GM12878 (cell line): ENCODE measurements at regions not wholly inside any gene's neighbourhood (a gene's known extent, or its start where the extent isn't known, plus 50 kb on each side); places are given as distances from the start of the nearest gene placed in this dataset.

Experiments
- ATAC-seq: fragments of 200-7000 bp; cut with Tn5 transposase; 3 replicates; pipeline ENCODE4 v1.9.1; 2020; ENCODE audit warnings: mild to moderate bottlenecking, moderate library complexity
- BruUV-seq: library from RNA; stranded (reverse); fragments of 400-500 nt; replicated peaks from 2 replicates; lab custom pipeline; 2021; lab: Mats Ljungman, UMichigan
- CTCF ChIA-PET: fragments of 300-600 bp; sonication (Branson Sonifier 250); formaldehyde crosslinking; extraction: SDS; loops from one replicate; lab custom pipeline; 2021; ENCODE audit warnings: inconsistent platforms; lab: Yijun Ruan, JAX
- POLR2A ChIA-PET: fragments of 350-600 bp; formaldehyde crosslinking; extraction: SDS; loops from one replicate; lab custom pipeline; 2021; ENCODE audit warnings: inconsistent platforms; lab: Charles Lee
- RAD21 ChIA-PET: fragments of 300-600 bp; sonication (Branson Sonifier 250); formaldehyde crosslinking; loops from one replicate; lab custom pipeline; 2023; ENCODE audit warnings: antibody characterized with exemption; ENCODE audit not compliant: unreplicated experiment; lab: Charles Lee
- SMC1A ChIA-PET: fragments of 300-600 bp; sonication (Branson Sonifier 250); formaldehyde crosslinking; loops from one replicate; lab custom pipeline; 2023; ENCODE audit not compliant: unreplicated experiment, uncharacterized antibody; lab: Charles Lee
- DNase-seq: peaks from one replicate; pipeline ENCODE4 v3.0.0-alpha.2; 2011; ENCODE audit warnings: low read depth, low spot score
- FAIRE-seq: peaks from 3 replicates; lab custom pipeline; 2011; peaks lifted over from hg19 to GRCh38; lab: Jason Lieb, UNC
- H2AFZ ChIP-seq: 2 replicates; pipeline ENCODE4 v1.6.0; 2011; ENCODE audit warnings: low read depth, low read length, control low read depth; ENCODE audit not compliant: control insufficient read depth
- H3K27ac ChIP-seq: 2 replicates; pipeline ENCODE4 v1.5.1; 2011; ENCODE audit warnings: control low read depth; ENCODE audit not compliant: control insufficient read depth, insufficient read depth
- H3K27me3 ChIP-seq, 2 experiments: replicated peaks in 1 of 2; 2 replicates each; pipeline versions ENCODE4 v1.6.0 to v1.6.1; 2011; ENCODE audit warnings: low read length in 1 of 2; ENCODE audit not compliant: control insufficient read depth in 2 of 2, insufficient read depth in 2 of 2
- H3K36me3 ChIP-seq, 2 experiments: 2 replicates each; pipeline ENCODE4 v1.5.1; 2011; ENCODE audit warnings: low read length in 1 of 2; ENCODE audit not compliant: control insufficient read depth in 2 of 2, insufficient read depth in 2 of 2
- H3K4me1 ChIP-seq: 2 replicates; pipeline ENCODE4 v1.6.1; 2011; ENCODE audit warnings: mild to moderate bottlenecking, low read length, moderate library complexity, mixed read lengths; ENCODE audit not compliant: control insufficient read depth, insufficient read depth
- H3K4me2 ChIP-seq: 2 replicates; pipeline ENCODE4 v1.6.0; 2011; ENCODE audit warnings: control low read depth; ENCODE audit not compliant: control insufficient read depth, insufficient read depth
- H3K4me3 ChIP-seq: fragments of 200-600 bp; sonication (generic); 2 replicates; pipeline ENCODE4 v1.5.1; 2016
- H3K79me2 ChIP-seq: 2 replicates; pipeline ENCODE4 v1.6.0; 2011; ENCODE audit warnings: low read length; ENCODE audit not compliant: control insufficient read depth, insufficient read depth
- H3K9ac ChIP-seq: 2 replicates; pipeline ENCODE4 v1.8.0; 2011; ENCODE audit warnings: low read length, control low read depth, mixed read lengths; ENCODE audit not compliant: control insufficient read depth, insufficient read depth
- H3K9me3 ChIP-seq: replicated peaks from 3 replicates; pipeline ENCODE4 v1.5.1; 2011; ENCODE audit warnings: mild to moderate bottlenecking, low read length; ENCODE audit not compliant: control insufficient read depth, insufficient read depth
- H4K20me1 ChIP-seq: 2 replicates; pipeline ENCODE4 v1.6.0; 2011; ENCODE audit not compliant: control insufficient read depth, insufficient read depth
- CBFB ChIP-seq: IDR thresholded peaks from 2 replicates; pipeline ENCODE4 v1.6.1; 2016; ENCODE audit warnings: antibody characterized with exemption, low read depth
- GATAD2B ChIP-seq: fragments of 450-650 bp; conservative IDR thresholded peaks from 2 replicates; pipeline ENCODE4 v1.6.1; 2017; ENCODE audit warnings: low read depth, mild to moderate bottlenecking, moderate library complexity
- JUND ChIP-seq: IDR thresholded peaks from 2 replicates; pipeline ENCODE4 v1.6.1; 2012; ENCODE audit warnings: low read depth, mild to moderate bottlenecking, low read length, improper control_type of control experiment, moderate library complexity
- MEF2A ChIP-seq: IDR thresholded peaks from 2 replicates; pipeline ENCODE4 v1.6.1; 2011; ENCODE audit warnings: low read depth, mild to moderate bottlenecking, low read length, moderate library complexity; ENCODE audit not compliant: insufficient read depth
- MTA2 ChIP-seq: fragments of 450-650 bp; IDR thresholded peaks from 2 replicates; pipeline ENCODE4 v1.6.1; 2016; ENCODE audit warnings: low read depth, mild to moderate bottlenecking, moderate library complexity
- MYB ChIP-seq: fragments of 150-350 bp; IDR thresholded peaks from 2 replicates; pipeline ENCODE4 v1.6.1; 2014; ENCODE audit warnings: mild to moderate bottlenecking, low read depth, low read length, borderline replicate concordance
- NBN ChIP-seq: fragments of 450-650 bp; IDR thresholded peaks from 2 replicates; pipeline ENCODE4 v1.6.1; 2016
- NFXL1 ChIP-seq: fragments of 450-650 bp; IDR thresholded peaks from 2 replicates; pipeline ENCODE4 v1.6.1; 2017; ENCODE audit warnings: antibody characterized with exemption, mild to moderate bottlenecking, borderline replicate concordance
- NFYB ChIP-seq: IDR thresholded peaks from 2 replicates; pipeline ENCODE4 v1.6.1; 2011; ENCODE audit warnings: low read depth, mild to moderate bottlenecking, low read length, improper control_type of control experiment, moderate library complexity; ENCODE audit not compliant: insufficient read depth
- NR2F1 ChIP-seq: fragments of 450-650 bp; conservative IDR thresholded peaks from 2 replicates; pipeline ENCODE4 v1.6.1; 2017; ENCODE audit warnings: mild to moderate bottlenecking
- POLR2AphosphoS5 ChIP-seq: IDR thresholded peaks from 2 replicates; pipeline ENCODE4 v1.6.1; 2011; ENCODE audit warnings: mild to moderate bottlenecking, low read length, inconsistent platforms
- RFX5 ChIP-seq: IDR thresholded peaks from 2 replicates; pipeline ENCODE4 v1.6.1; 2011; ENCODE audit warnings: low read depth, low read length, improper control_type of control experiment
- SMAD1 ChIP-seq: fragments of 450-650 bp; IDR thresholded peaks from 2 replicates; pipeline ENCODE4 v1.6.1; 2018; ENCODE audit warnings: mild to moderate bottlenecking, low read depth; ENCODE audit not compliant: partially characterized antibody
- SP1 ChIP-seq: IDR thresholded peaks from one replicate; pipeline ENCODE4 v1.6.1; 2011; ENCODE audit warnings: low read depth, low read length
- SPI1 ChIP-seq: IDR thresholded peaks from 2 replicates; pipeline ENCODE4 v1.6.1; 2011; ENCODE audit warnings: low read depth, mild to moderate bottlenecking, low read length, moderate library complexity, borderline replicate concordance; ENCODE audit not compliant: insufficient read depth
- TAF1 ChIP-seq: IDR thresholded peaks from 2 replicates; pipeline ENCODE4 v1.6.1; 2011; ENCODE audit warnings: mild to moderate bottlenecking, low read depth, low read length, borderline replicate concordance
- ZNF592 ChIP-seq: fragments of 450-650 bp; IDR thresholded peaks from 2 replicates; pipeline ENCODE4 v1.6.1; 2017; ENCODE audit warnings: mild to moderate bottlenecking, moderate library complexity
- WGBS: methylation state at CpG from one replicate; pipeline ENCODE4 v1.1.6; 2016; ENCODE audit warnings: low lambda C conversion rate; ENCODE audit not compliant: insufficient replicate concordance, insufficient coverage; ENCODE audit errors: missing lambda C conversion rate; 5-methylcytosine and 5-hydroxymethylcytosine counted together
- in situ Hi-C: fragments of 300-500 bp; cut with MboI; formaldehyde crosslinking; loops from 9 replicates; pipeline ENCODE4 v1.14.3; 2018; ENCODE audit warnings: mixed read lengths
- intact Hi-C: fragments of 100-400 bp; cut with micrococcal nuclease; formaldehyde crosslinking; loops from one replicate; pipeline ENCODE4 v1.14.2; 2022; ENCODE audit not compliant: unreplicated experiment
- TF ChIP-seq, protein P1 (sequence below): fragments of 450-650 bp; formaldehyde crosslinking; IDR thresholded peaks from 2 replicates; pipeline ENCODE4 v1.4.0; 2020; ENCODE audit warnings: mild to moderate bottlenecking, moderate library complexity

DNA sequence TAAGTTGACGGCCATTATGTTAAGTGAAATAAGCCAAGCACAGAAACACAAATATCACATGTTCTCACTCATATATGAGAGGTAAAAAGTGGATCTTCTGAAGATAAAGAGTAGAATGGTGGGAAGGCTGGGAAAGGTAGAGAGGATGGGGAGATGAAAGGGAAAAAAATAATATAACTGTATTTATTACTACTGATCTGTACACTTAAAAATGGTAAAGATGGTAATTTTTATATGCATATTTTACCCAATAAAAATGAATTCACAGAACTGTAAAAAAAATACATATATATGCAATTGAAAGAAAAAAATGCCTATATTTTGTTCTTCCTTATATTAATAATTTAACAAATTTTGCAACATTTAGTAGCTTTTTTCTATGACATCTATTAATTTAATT is 694.4 kb upstream of the MARCKS start:
- no peaks in the 10 kb centered on the region for H3K4me1 ChIP-seq
- no peak overlapping the region for H2AFZ ChIP-seq
- no TSS peak for BruUV-seq
- TF ChIP-seq SP1 (no peak), MEF2A (no peak), ZNF592 (no peak), JUND (no peak), NFYB (no peak), NFXL1 (no peak), SMAD1 (no peak), TAF1 (no peak), POLR2AphosphoS5 (no peak), NBN (no peak), GATAD2B (no peak), NR2F1 (no peak), SPI1 (no peak), RFX5 (no peak), CBFB (no peak), MYB (no peak), MTA2 (no peak)
- TF ChIP-seq, protein P1, sequence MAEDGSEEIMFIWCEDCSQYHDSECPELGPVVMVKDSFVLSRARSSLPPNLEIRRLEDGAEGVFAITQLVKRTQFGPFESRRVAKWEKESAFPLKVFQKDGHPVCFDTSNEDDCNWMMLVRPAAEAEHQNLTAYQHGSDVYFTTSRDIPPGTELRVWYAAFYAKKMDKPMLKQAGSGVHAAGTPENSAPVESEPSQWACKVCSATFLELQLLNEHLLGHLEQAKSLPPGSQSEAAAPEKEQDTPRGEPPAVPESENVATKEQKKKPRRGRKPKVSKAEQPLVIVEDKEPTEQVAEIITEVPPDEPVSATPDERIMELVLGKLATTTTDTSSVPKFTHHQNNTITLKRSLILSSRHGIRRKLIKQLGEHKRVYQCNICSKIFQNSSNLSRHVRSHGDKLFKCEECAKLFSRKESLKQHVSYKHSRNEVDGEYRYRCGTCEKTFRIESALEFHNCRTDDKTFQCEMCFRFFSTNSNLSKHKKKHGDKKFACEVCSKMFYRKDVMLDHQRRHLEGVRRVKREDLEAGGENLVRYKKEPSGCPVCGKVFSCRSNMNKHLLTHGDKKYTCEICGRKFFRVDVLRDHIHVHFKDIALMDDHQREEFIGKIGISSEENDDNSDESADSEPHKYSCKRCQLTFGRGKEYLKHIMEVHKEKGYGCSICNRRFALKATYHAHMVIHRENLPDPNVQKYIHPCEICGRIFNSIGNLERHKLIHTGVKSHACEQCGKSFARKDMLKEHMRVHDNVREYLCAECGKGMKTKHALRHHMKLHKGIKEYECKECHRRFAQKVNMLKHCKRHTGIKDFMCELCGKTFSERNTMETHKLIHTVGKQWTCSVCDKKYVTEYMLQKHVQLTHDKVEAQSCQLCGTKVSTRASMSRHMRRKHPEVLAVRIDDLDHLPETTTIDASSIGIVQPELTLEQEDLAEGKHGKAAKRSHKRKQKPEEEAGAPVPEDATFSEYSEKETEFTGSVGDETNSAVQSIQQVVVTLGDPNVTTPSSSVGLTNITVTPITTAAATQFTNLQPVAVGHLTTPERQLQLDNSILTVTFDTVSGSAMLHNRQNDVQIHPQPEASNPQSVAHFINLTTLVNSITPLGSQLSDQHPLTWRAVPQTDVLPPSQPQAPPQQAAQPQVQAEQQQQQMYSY: no peak
- no peak overlapping the region for H3K27ac ChIP-seq
- no peaks in the 10 kb centered on the region for H4K20me1 ChIP-seq
- no peak overlapping the region for H3K9ac ChIP-seq
- no peaks in the 10 kb centered on the region for H3K79me2 ChIP-seq
- RAD21 ChIA-PET: no interaction called here
- H3K36me3 ChIP-seq: no peaks in the 10 kb centered on the region
- H3K4me3 ChIP-seq: no peak overlapping the region
- FAIRE-seq (no peak), DNase-seq (no peak), ATAC-seq (no peak)
- no peaks in the 10 kb centered on the region for H3K27me3 ChIP-seq
- no peaks in the 10 kb centered on the region for H3K9me3 ChIP-seq
- intact Hi-C loops (no loop called here), in situ Hi-C loops (no loop called here)
- SMC1A ChIA-PET: interaction anchor here (1.1 kb wide), 1 partner anchor 12 kb away, joined by 4 read pairs; no protein-coding TSS in a partner anchor
- WGBS: 33% methylated on average over 1 of the region's 1 CpG
- no peak overlapping the region for H3K4me2 ChIP-seq
- POLR2A ChIA-PET: no interaction called here
- CTCF ChIA-PET: no interaction called here
